ENCODE measurements at regions not wholly inside any gene's neighbourhood (a gene's known extent, or its start where the extent isn't known, plus 50 kb on each side); places are given as distances from the start of the nearest gene placed in this dataset.

GRCh38 chr6:26312501-26313397 lies 52.2 kb upstream of the BTN3A2 start:
- DNase-seq (ENCODE audit: low spot score), result no peak

All from hepatic stellate cell (primary cell).